H1 (cell line): ENCODE measurements at regions not wholly inside any gene's neighbourhood (a gene's known extent, or its start where the extent isn't known, plus 50 kb on each side); places are given as distances from the start of the nearest gene placed in this dataset.

Experiments
- CTCF ChIA-PET: fragments of 300-600 bp; sonication (Branson Sonifier 250); formaldehyde crosslinking; loops from one replicate; lab custom pipeline; 2021; ENCODE audit not compliant: partially characterized antibody; lab: Charles Lee
- POLR2A ChIA-PET: fragments of 300-600 bp; sonication (Branson Sonifier 250); formaldehyde crosslinking; loops from one replicate; lab custom pipeline; 2021; ENCODE audit warnings: inconsistent platforms; ENCODE audit not compliant: partially characterized antibody; lab: Charles Lee
- DNase-seq, 2 experiments: peaks; one replicate each; pipeline versions ENCODE4 v3.0.0 to v3.0.0-alpha.2; 2010 to 2022; ENCODE audit warnings: low spot score in 2 of 2, low read depth in 1 of 2, mixed read lengths in 1 of 2
- FAIRE-seq: peaks from 2 replicates; lab custom pipeline; 2011; peaks lifted over from hg19 to GRCh38; lab: Jason Lieb, UNC
- H2AFZ ChIP-seq: 2 replicates; pipeline ENCODE4 v1.8.1; 2012; ENCODE audit warnings: low read length, inconsistent platforms
- H2AK5ac ChIP-seq: 2 replicates; pipeline ENCODE4 v1.6.1; 2013; ENCODE audit warnings: low read depth, low read length
- H2BK120ac ChIP-seq: replicated peaks from 2 replicates; pipeline ENCODE3; 2013; ENCODE audit warnings: low read depth, low read length, inconsistent platforms
- H2BK12ac ChIP-seq: 2 replicates; pipeline ENCODE4 v1.6.1; 2013; ENCODE audit warnings: low read depth, low read length
- H2BK15ac ChIP-seq: 2 replicates; pipeline ENCODE4 v1.6.1; 2013; ENCODE audit warnings: low read length
- H2BK20ac ChIP-seq: 2 replicates; pipeline ENCODE4 v1.6.1; 2013; ENCODE audit warnings: low read length
- H2BK5ac ChIP-seq: 2 replicates; pipeline ENCODE4 v1.6.1; 2013; ENCODE audit warnings: low read depth, low read length
- H3K14ac ChIP-seq: 2 replicates; pipeline ENCODE4 v1.6.1; 2013; ENCODE audit warnings: inconsistent platforms; ENCODE audit not compliant: insufficient read length
- H3K18ac ChIP-seq: 2 replicates; pipeline ENCODE4 v1.6.1; 2013; ENCODE audit warnings: low read length; ENCODE audit errors: extremely low read depth
- H3K23ac ChIP-seq: 2 replicates; pipeline ENCODE4 v1.6.1; 2013; ENCODE audit warnings: inconsistent platforms; ENCODE audit not compliant: insufficient read length
- H3K23me2 ChIP-seq: 2 replicates; pipeline ENCODE4 v1.6.1; 2013; ENCODE audit warnings: low read depth, low read length
- H3K27ac ChIP-seq: 2 replicates; pipeline ENCODE4 v1.6.1; 2011; ENCODE audit warnings: low read depth, low read length, inconsistent platforms
- H3K27me3 ChIP-seq, 4 experiments: replicated peaks in 1 of 4; 1 replicate in 1 of 4; 2 replicates in 3 of 4; pipeline versions ENCODE4 v1.6.1 to v1.8.1; 2011 to 2013; ENCODE audit warnings: low read length in 3 of 4, mild to moderate bottlenecking in 3 of 4, inconsistent platforms in 2 of 4, mixed read lengths in 2 of 4, moderate library complexity in 1 of 4; ENCODE audit not compliant: control insufficient read depth in 3 of 4, insufficient read depth in 3 of 4; ENCODE audit errors: extremely low read depth in 1 of 4
- H3K36me3 ChIP-seq, 4 experiments: 2 replicates each; pipeline versions ENCODE4 v1.6.1 to v1.8.1; 2011 to 2013; ENCODE audit warnings: mild to moderate bottlenecking in 4 of 4, low read length in 3 of 4, moderate library complexity in 2 of 4, control low read depth in 1 of 4, inconsistent platforms in 1 of 4; ENCODE audit not compliant: insufficient read depth in 4 of 4, control insufficient read depth in 2 of 4
- H3K4ac ChIP-seq: replicated peaks from 2 replicates; pipeline ENCODE3; 2013; ENCODE audit warnings: low read length, low read depth, mixed read lengths, inconsistent platforms; ENCODE audit not compliant: insufficient read length
- H3K4me1 ChIP-seq, 4 experiments: replicated peaks in 1 of 4; 1 replicate in 1 of 4; 2 replicates in 3 of 4; pipeline versions ENCODE4 v1.6.1 to v1.8.1; 2011 to 2013; ENCODE audit warnings: low read length in 3 of 4, inconsistent platforms in 2 of 4, mixed read lengths in 1 of 4; ENCODE audit not compliant: insufficient read depth in 4 of 4, control insufficient read depth in 3 of 4
- H3K4me2 ChIP-seq, 2 experiments: 2 replicates each; pipeline versions ENCODE4 v1.6.1 to v1.8.1; 2011 to 2013; ENCODE audit warnings: low read depth in 2 of 2, low read length in 2 of 2, control low read depth in 1 of 2, inconsistent platforms in 1 of 2, mild to moderate bottlenecking in 1 of 2; ENCODE audit not compliant: insufficient read depth in 1 of 2
- H3K4me3 ChIP-seq, 4 experiments: fragments of 200-600, 300-600 bp in 1 of 4; sonication (generic), shearing (Covaris generic), sonication (Bioruptor Twin) in 1 of 4; 2 replicates each; pipeline versions ENCODE4 v1.5.1 to v1.8.1; 2011 to 2016; ENCODE audit warnings: low read length in 4 of 4, low read depth in 3 of 4, control low read depth in 2 of 4, inconsistent platforms in 2 of 4, mild to moderate bottlenecking in 2 of 4, mixed read lengths in 1 of 4, moderate library complexity in 1 of 4; ENCODE audit not compliant: insufficient read depth in 2 of 4; ENCODE audit errors: extremely low read depth in 1 of 4
- H3K56ac ChIP-seq: replicated peaks from 2 replicates; pipeline ENCODE3; 2013; ENCODE audit warnings: low read depth, mild to moderate bottlenecking, mixed read lengths, low read length, inconsistent platforms; ENCODE audit not compliant: insufficient read length
- H3K79me1 ChIP-seq: 2 replicates; pipeline ENCODE4 v1.6.1; 2013; ENCODE audit warnings: low read depth, low read length, control low read depth
- H3K79me2 ChIP-seq, 2 experiments: 2 replicates each; pipeline versions ENCODE4 v1.6.1 to v1.8.1; 2012 to 2013; ENCODE audit warnings: low read length in 2 of 2, mild to moderate bottlenecking in 2 of 2, inconsistent platforms in 1 of 2; ENCODE audit not compliant: insufficient read depth in 2 of 2, control insufficient read depth in 1 of 2
- H3K9ac ChIP-seq, 4 experiments: replicated peaks in 1 of 4; 1 replicate in 1 of 4; 2 replicates in 3 of 4; pipeline versions ENCODE4 v1.6.1 to v1.8.1; 2011 to 2013; ENCODE audit warnings: low read depth in 3 of 4, low read length in 3 of 4, control low read depth in 2 of 4, mild to moderate bottlenecking in 2 of 4, moderate library complexity in 2 of 4, inconsistent platforms in 1 of 4; ENCODE audit errors: extremely low read depth in 1 of 4
- H3K9me3 ChIP-seq, 2 experiments: 2 replicates each; pipeline versions ENCODE4 v1.6.1 to v1.8.1; 2012 to 2013; ENCODE audit warnings: mild to moderate bottlenecking in 2 of 2, moderate library complexity in 2 of 2, control low read depth in 1 of 2, inconsistent platforms in 1 of 2, low read depth in 1 of 2, low read length in 1 of 2, mixed read lengths in 1 of 2; ENCODE audit not compliant: insufficient read depth in 2 of 2
- H4K20me1 ChIP-seq, 2 experiments: replicated peaks in 1 of 2; 2 replicates each; pipeline versions ENCODE3 to v1.8.1; 2011 to 2013; ENCODE audit warnings: inconsistent platforms in 2 of 2, low read length in 2 of 2, mild to moderate bottlenecking in 1 of 2; ENCODE audit not compliant: insufficient read depth in 2 of 2, control insufficient read depth in 1 of 2
- H4K5ac ChIP-seq: 2 replicates; pipeline ENCODE4 v1.6.1; 2013; ENCODE audit warnings: low read length, low read depth, mixed read lengths, inconsistent platforms; ENCODE audit not compliant: insufficient read length
- H4K8ac ChIP-seq: 2 replicates; pipeline ENCODE4 v1.8.0; 2013; ENCODE audit warnings: mild to moderate bottlenecking, moderate library complexity, low read length, inconsistent platforms; ENCODE audit not compliant: insufficient read depth; ENCODE audit errors: extremely low read depth
- H4K91ac ChIP-seq: replicated peaks from 2 replicates; pipeline ENCODE3; 2013; ENCODE audit warnings: low read length, mixed read lengths, inconsistent platforms; ENCODE audit not compliant: insufficient read length
- ATF2 ChIP-seq: IDR thresholded peaks from 2 replicates; pipeline ENCODE4 v1.6.1; 2012; ENCODE audit warnings: low read length, inconsistent platforms
- CTCF ChIP-seq, 3 experiments: IDR thresholded peaks; 1 replicate in 2 of 3; 2 replicates in 1 of 3; pipeline versions ENCODE4 v1.5.1 to v1.6.1; 2011; ENCODE audit warnings: low read length in 3 of 3, mild to moderate bottlenecking in 3 of 3, inconsistent platforms in 2 of 3, low read depth in 1 of 3, moderate library complexity in 1 of 3; ENCODE audit not compliant: insufficient read depth in 1 of 3; ENCODE audit errors: control extremely low read depth in 1 of 3
- EZH2 ChIP-seq: fragments of 200-600 bp; sonication (generic); IDR thresholded peaks from 2 replicates; pipeline ENCODE4 v1.7.1; 2012; ENCODE audit warnings: low read depth, mild to moderate bottlenecking, moderate library complexity, low read length, inconsistent platforms; ENCODE audit not compliant: severe bottlenecking
- HDAC6 ChIP-seq: IDR thresholded peaks from one replicate; pipeline ENCODE4 v1.7.1; 2012; ENCODE audit warnings: low read depth, mild to moderate bottlenecking, inconsistent platforms, low read length, moderate library complexity
- POLR2AphosphoS5 ChIP-seq: IDR thresholded peaks from 2 replicates; pipeline ENCODE4 v1.6.1; 2011; ENCODE audit warnings: low read depth, low read length
- RAD21 ChIP-seq, 2 experiments: IDR thresholded peaks in 1 of 2; conservative IDR thresholded peaks in 1 of 2; 2 replicates each; pipeline ENCODE4 v1.6.1; 2011; ENCODE audit warnings: low read depth in 2 of 2, low read length in 2 of 2, improper control_type of control experiment in 1 of 2, inconsistent platforms in 1 of 2, mild to moderate bottlenecking in 1 of 2, moderate library complexity in 1 of 2
- SIN3A ChIP-seq, 2 experiments: IDR thresholded peaks in 1 of 2; conservative IDR thresholded peaks in 1 of 2; 2 replicates each; pipeline ENCODE4 v1.6.1; 2011 to 2012; ENCODE audit warnings: low read length in 2 of 2, improper control_type of control experiment in 1 of 2, low read depth in 1 of 2, mild to moderate bottlenecking in 1 of 2
- YY1 ChIP-seq: IDR thresholded peaks from 2 replicates; pipeline ENCODE4 v1.6.1; 2011; ENCODE audit warnings: low read depth, mild to moderate bottlenecking, low read length
- WGBS, 2 experiments: shearing (Covaris generic) in 1 of 2; methylation state at CpG; one replicate each; pipeline versions ENCODE4 v1.1.6 to v1.1.7; 2013 to 2015; ENCODE audit warnings: low lambda C conversion rate in 2 of 2, mixed read lengths in 2 of 2, inconsistent platforms in 1 of 2, low coverage in 1 of 2, missing lambda C conversion rate in 1 of 2; ENCODE audit not compliant: insufficient replicate concordance in 2 of 2, insufficient coverage in 1 of 2, insufficient read length in 1 of 2; ENCODE audit errors: extremely low coverage in 1 of 2, missing lambda C conversion rate in 1 of 2; 5-methylcytosine and 5-hydroxymethylcytosine counted together

DNA sequence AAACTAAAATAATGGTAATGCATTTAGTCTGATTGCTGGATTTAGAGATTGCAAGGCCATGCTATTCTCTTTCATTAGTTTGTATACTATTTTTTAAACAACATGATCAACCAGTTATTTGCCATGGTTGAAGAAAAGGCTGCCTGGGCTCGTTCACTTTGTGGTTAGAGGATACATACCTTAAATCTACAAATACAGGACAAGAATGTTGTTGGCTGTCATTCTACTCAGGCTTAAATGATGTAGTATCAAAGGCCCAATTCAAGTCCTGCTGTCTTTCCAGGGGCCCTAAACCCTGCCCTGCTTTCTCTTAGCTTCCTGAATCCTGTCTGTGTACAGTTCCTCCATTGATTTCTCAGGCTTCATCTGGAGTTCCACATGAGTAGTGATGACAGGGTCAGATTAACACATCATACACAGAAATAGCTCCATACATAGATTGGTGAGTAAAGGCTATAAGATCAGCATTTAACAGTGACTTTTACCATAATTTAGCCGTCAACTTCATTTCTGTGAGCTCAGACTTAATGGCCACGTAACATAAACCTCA lies 114.9 kb upstream of the GPRIN3 start:
- CTCF ChIA-PET = interaction anchor here (0.6 to 1.6 kb wide), 4 partner anchors 11 to 196 kb away, joined by 3 to 4 read pairs (median 4); no protein-coding TSS in a partner anchor
- POLR2A ChIA-PET = no interaction called here

More for the DNA sequence above, 114.9 kb upstream of the GPRIN3 start:
- Histone ChIP-seq H3K27ac (no peak overlapping the region), H3K27me3 (no peaks in the 10 kb centered on the region), H3K4me3 (no peak overlapping the region), H2BK120ac (no peak overlapping the region), H3K79me1 (no peaks in the 10 kb centered on the region), H3K4me1 (peaks cover 0 to 3% (median 1%) of the 10 kb centered on the region in 4 experiments; a peak in 5 of 7 replicates), H3K79me2 (no peaks in the 10 kb centered on the region), H3K9ac (no peak overlapping the region), H4K20me1 (no peaks in the 10 kb centered on the region), H2BK12ac (no peak overlapping the region), H3K9me3 (no peaks in the 10 kb centered on the region), H4K5ac (no peak overlapping the region), H3K14ac (no peak overlapping the region)
- no peak for FAIRE-seq
- TF ChIP-seq ATF2 (no peak), CTCF (IDR thresholded peaks at IDR 0.05; ENCODE audit: control extremely low read depth in 1 of 3, insufficient read depth in 1 of 3, low read depth in 1 of 3, low read length in 3 of 3) (no peak), YY1 (no peak), POLR2AphosphoS5 (no peak), SIN3A (conservative IDR thresholded peaks at IDR 0.05 in 1 of 2, IDR thresholded peaks at IDR 0.05 in 1 of 2; ENCODE audit: low read depth in 1 of 2, low read length in 2 of 2) (no peak), RAD21 (IDR thresholded peaks at IDR 0.05 in 1 of 2, conservative IDR thresholded peaks at IDR 0.05 in 1 of 2; ENCODE audit: low read depth in 2 of 2, low read length in 2 of 2) (no peak), HDAC6 (no peak), EZH2 (no peak)
- TF ChIP-seq, all 59 proteins: peak for 0
- Histone ChIP-seq H2BK15ac (no peak overlapping the region), H4K8ac (no peak overlapping the region), H3K18ac (no peak overlapping the region), H3K4me2 (no peak overlapping the region), H3K23ac (no peak overlapping the region), H2BK20ac (no peak overlapping the region), H2AFZ (no peak overlapping the region), H3K23me2 (no peaks in the 10 kb centered on the region), H3K36me3 (no peaks in the 10 kb centered on the region), H4K91ac (no peak overlapping the region), H2BK5ac (no peak overlapping the region), H3K56ac (no peak overlapping the region), H2AK5ac (no peak overlapping the region), H3K4ac (no peak overlapping the region)
- 89% methylated on average over 3 of the region's 3 CpGs; no CpG with 5 or more reads in 1 of the 2 experiments for WGBS, 2 experiments
- DNase-seq = no peak
